ENCODE measurements at regions not wholly inside any gene's neighbourhood (a gene's known extent, or its start where the extent isn't known, plus 50 kb on each side); places are given as distances from the start of the nearest gene placed in this dataset.

GRCh38 chr12:89040146-89040964, 311.9 kb downstream of the DUSP6 start:
- Histone ChIP-seq H3K9me3 (no peaks in the 10 kb centered on the region), H3K4me3 (no peak overlapping the region), H3K27ac (peak overlapping the region; percentile 32; the same call in 1 of the 2 replicates), H3K36me3 (no peaks in the 10 kb centered on the region), H3K9ac (no peak overlapping the region), H4K20me1 (no peaks in the 10 kb centered on the region), H3K4me2 (peak overlapping the region; percentile 69), H3K27me3 (no peaks in the 10 kb centered on the region), H3K4me1 (peaks cover 24% of the 10 kb centered on the region)
- no peak for TF ChIP-seq Cebpa-rat (IDR thresholded peaks at IDR 0.05)

- no peak overlapping the region for H3K9ac ChIP-seq
Measured at GRCh38 chr12:89038831-89039512, 313.3 kb downstream of the DUSP6 start.

DNA sequence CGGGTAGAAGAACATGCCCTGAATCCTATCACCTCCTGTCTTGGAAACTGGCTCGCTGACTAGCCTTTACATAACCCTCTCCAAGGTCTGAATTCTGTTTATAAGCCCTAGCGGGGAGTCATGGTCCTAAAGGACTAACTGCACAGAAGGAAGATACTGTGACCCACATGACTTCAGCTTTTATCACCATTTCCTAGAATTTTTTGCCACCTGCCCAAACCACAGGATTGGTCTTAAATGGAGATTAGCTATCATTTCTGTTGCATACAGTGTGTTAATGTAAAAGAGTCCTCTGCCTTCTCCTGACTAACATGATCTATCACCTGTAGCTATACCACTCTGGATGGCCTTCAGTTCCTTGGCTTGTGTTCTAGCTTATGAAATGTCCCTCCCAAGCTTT, 319.2 kb downstream of the DUSP6 start:
- no peaks in the 10 kb centered on the region for H3K27me3 ChIP-seq
- no peak overlapping the region for H3K27ac ChIP-seq
- TF ChIP-seq Cebpa-rat (IDR thresholded peaks at IDR 0.05) = no peak
- H3K4me3 ChIP-seq = no peak overlapping the region
- H3K4me2 ChIP-seq = no peak overlapping the region
- no peaks in the 10 kb centered on the region for H4K20me1 ChIP-seq
- H3K9me3 ChIP-seq = no peaks in the 10 kb centered on the region
- no peaks in the 10 kb centered on the region for H3K4me1 ChIP-seq
- H3K36me3 ChIP-seq = no peaks in the 10 kb centered on the region
- no peak overlapping the region for H3K9ac ChIP-seq

More at GRCh38 chr12:89038831-89039512, 313.3 kb downstream of the DUSP6 start:
- no peaks in the 10 kb centered on the region for H3K36me3 ChIP-seq
- no peaks in the 10 kb centered on the region for H4K20me1 ChIP-seq
- no peak overlapping the region for H3K27ac ChIP-seq
- H3K9me3 ChIP-seq = no peaks in the 10 kb centered on the region
- H3K4me1 ChIP-seq = peaks cover 24% of the 10 kb centered on the region
- no peaks in the 10 kb centered on the region for H3K27me3 ChIP-seq
- peak overlapping the region; percentile 69 for H3K4me2 ChIP-seq
- H3K4me3 ChIP-seq = no peak overlapping the region
- TF ChIP-seq Cebpa-rat (IDR thresholded peaks at IDR 0.05) = no peak

GRCh38 chr12:89029961-89030360, 322.3 kb downstream of the DUSP6 start:
- Histone ChIP-seq H3K4me1 (no peaks in the 10 kb centered on the region), H3K4me2 (no peak overlapping the region), H3K27ac (no peak overlapping the region), H3K9me3 (no peaks in the 10 kb centered on the region), H3K4me3 (no peak overlapping the region), H3K27me3 (no peaks in the 10 kb centered on the region), H3K36me3 (no peaks in the 10 kb centered on the region), H3K9ac (no peak overlapping the region), H4K20me1 (no peaks in the 10 kb centered on the region)
- TF ChIP-seq Cebpa-rat (IDR thresholded peaks at IDR 0.05) = no peak

DNA sequence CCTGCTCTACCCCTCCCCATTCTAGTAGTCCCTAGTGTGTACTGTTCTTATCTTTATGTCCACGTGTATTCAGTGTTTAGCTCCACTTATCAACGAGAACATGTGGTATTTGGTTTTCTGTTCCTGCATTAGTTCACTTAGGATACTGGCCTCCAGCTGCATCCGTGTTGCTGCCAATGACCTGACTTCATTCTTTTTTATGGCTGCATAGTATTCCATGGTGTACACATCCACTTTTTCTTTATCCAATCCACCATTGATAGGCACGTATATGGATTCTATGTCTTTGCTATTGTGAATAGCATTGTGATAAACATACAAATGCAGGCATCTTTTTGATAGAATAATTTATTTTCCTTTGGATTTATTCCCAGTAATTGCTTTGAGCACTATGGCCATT, 327.7 kb downstream of the DUSP6 start:
- Histone ChIP-seq H3K4me1 (no peaks in the 10 kb centered on the region), H3K27ac (no peak overlapping the region), H3K9me3 (no peaks in the 10 kb centered on the region), H3K27me3 (no peaks in the 10 kb centered on the region), H3K4me3 (no peak overlapping the region), H3K9ac (no peak overlapping the region), H4K20me1 (no peaks in the 10 kb centered on the region), H3K36me3 (no peaks in the 10 kb centered on the region), H3K4me2 (no peak overlapping the region)
- TF ChIP-seq Cebpa-rat (IDR thresholded peaks at IDR 0.05) = no peak

- Histone ChIP-seq H3K9me3 (no peaks in the 10 kb centered on the region), H3K9ac (no peak overlapping the region), H3K4me2 (no peak overlapping the region), H4K20me1 (no peaks in the 10 kb centered on the region), H3K36me3 (no peaks in the 10 kb centered on the region), H3K4me1 (no peaks in the 10 kb centered on the region), H3K27ac (no peak overlapping the region), H3K27me3 (no peaks in the 10 kb centered on the region), H3K4me3 (no peak overlapping the region)
- TF ChIP-seq Cebpa-rat (IDR thresholded peaks at IDR 0.05) = no peak
Measured at GRCh38 chr12:89023936-89024335, 328.4 kb downstream of the DUSP6 start.

DNA sequence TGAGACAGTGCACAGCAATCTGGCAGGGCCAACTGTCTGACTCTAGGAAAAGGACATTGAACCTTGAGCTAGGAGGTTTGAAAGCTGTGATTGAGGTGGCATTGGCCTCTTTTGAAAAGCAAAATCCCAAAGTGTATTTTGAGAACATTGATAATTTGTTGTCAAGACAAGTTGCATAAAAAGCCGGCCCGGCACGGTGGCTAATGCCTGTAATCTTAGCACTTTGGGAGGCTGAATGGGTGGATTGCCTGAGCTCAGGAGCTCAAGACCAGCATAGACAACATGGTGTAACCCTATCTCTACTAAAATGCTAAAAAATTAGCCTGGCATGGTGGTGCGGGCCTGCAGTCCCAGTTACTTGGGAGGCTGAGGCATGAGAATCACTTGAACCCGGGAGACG, 331.6 kb downstream of the DUSP6 start:
- no peak overlapping the region for H3K9ac ChIP-seq

DNA sequence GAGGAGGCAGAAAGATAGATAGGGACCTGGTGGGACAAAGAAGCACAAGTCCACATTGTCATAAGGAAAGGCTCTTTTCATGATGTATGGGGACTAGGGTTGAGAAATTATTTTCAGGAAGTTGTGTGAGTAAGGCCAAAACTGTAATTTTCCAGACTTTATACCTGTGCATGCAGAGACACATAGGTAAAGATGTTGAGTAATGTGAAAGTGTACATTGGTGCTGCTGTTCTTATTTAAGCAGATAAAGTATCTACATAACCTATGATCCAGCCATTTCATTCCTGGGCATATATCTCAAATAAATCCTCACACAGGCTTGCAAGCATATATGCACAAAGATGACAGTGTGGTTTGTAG, 332.2 kb downstream of the DUSP6 start:
- Histone ChIP-seq H3K27ac (no peak overlapping the region), H4K20me1 (no peaks in the 10 kb centered on the region), H3K9me3 (no peaks in the 10 kb centered on the region), H3K4me2 (no peak overlapping the region), H3K27me3 (no peaks in the 10 kb centered on the region), H3K36me3 (no peaks in the 10 kb centered on the region), H3K9ac (no peak overlapping the region), H3K4me3 (no peak overlapping the region), H3K4me1 (no peaks in the 10 kb centered on the region)
- no peak for TF ChIP-seq Cebpa-rat (IDR thresholded peaks at IDR 0.05)

More for the DNA sequence above, 331.6 kb downstream of the DUSP6 start:
- H3K4me1 ChIP-seq = no peaks in the 10 kb centered on the region
- no peaks in the 10 kb centered on the region for H3K9me3 ChIP-seq
- H3K4me3 ChIP-seq = no peak overlapping the region
- H3K4me2 ChIP-seq = no peak overlapping the region
- H3K36me3 ChIP-seq = no peaks in the 10 kb centered on the region
- no peak overlapping the region for H3K27ac ChIP-seq
- H3K27me3 ChIP-seq = no peaks in the 10 kb centered on the region
- no peak for TF ChIP-seq Cebpa-rat (IDR thresholded peaks at IDR 0.05)
- H4K20me1 ChIP-seq = no peaks in the 10 kb centered on the region

- no peak for TF ChIP-seq Cebpa-rat (IDR thresholded peaks at IDR 0.05)
Measured at GRCh38 chr12:89019439-89020120, 332.7 kb downstream of the DUSP6 start.

More at GRCh38 chr12:89019439-89020120, 332.7 kb downstream of the DUSP6 start:
- Histone ChIP-seq H3K4me3 (no peak overlapping the region), H3K9ac (no peak overlapping the region), H3K4me1 (no peaks in the 10 kb centered on the region), H3K4me2 (no peak overlapping the region), H4K20me1 (no peaks in the 10 kb centered on the region), H3K27ac (no peak overlapping the region), H3K27me3 (no peaks in the 10 kb centered on the region), H3K9me3 (no peaks in the 10 kb centered on the region), H3K36me3 (no peaks in the 10 kb centered on the region)

Measured in BLaER1 (cell line).